ENCODE measurements at regions not wholly inside any gene's neighbourhood (a gene's known extent, or its start where the extent isn't known, plus 50 kb on each side); places are given as distances from the start of the nearest gene placed in this dataset.
"Not testable (repeated sequence)": the region's sequence is repeated elsewhere in the genome, so short reads cannot be mapped to it uniquely, and the experiment has no call there.

GRCh38 chr9:34773306-34773910 is 63.5 kb upstream of the CCL21 start:
- FAIRE-seq (no peak), DNase-seq (ENCODE audit: insufficient read length, low spot score) (no peak)
- no peak for TF ChIP-seq CTCF (IDR thresholded peaks at IDR 0.05; ENCODE audit: insufficient read depth, missing control alignments)

- FAIRE-seq, result no peak
- no peak for TF ChIP-seq CTCF (IDR thresholded peaks at IDR 0.05; ENCODE audit: insufficient read depth, missing control alignments)
- no peak for DNase-seq (ENCODE audit: insufficient read length, low spot score)
Measured at GRCh38 chr9:34771007-34771406, 61.1 kb upstream of the CCL21 start.

- FAIRE-seq; DNase-seq (ENCODE audit: insufficient read length, low spot score): not testable (repeated sequence)
Measured at GRCh38 chr9:34767087-34767486, 57.2 kb upstream of the CCL21 start.

- not testable (repeated sequence) for FAIRE-seq
Measured at GRCh38 chr9:34760196-34761040, 50.5 kb upstream of the CCL21 start.

More at GRCh38 chr9:34760196-34761040, 50.5 kb upstream of the CCL21 start:
- DNase-seq (ENCODE audit: insufficient read length, low spot score), result peak; percentile 19
- TF ChIP-seq CTCF (IDR thresholded peaks at IDR 0.05; ENCODE audit: insufficient read depth, missing control alignments), result peak; percentile 66
